ENCODE measurements at regions not wholly inside any gene's neighbourhood (a gene's known extent, or its start where the extent isn't known, plus 50 kb on each side); places are given as distances from the start of the nearest gene placed in this dataset.

GRCh38 chr6:4511641-4512020, 264.6 kb upstream of the CDYL start:
- no peak for TF ChIP-seq CTCF (conservative IDR thresholded peaks at IDR 0.05; ENCODE audit: low read length)
- TF ChIP-seq EZH2phosphoT487 (IDR thresholded peaks at IDR 0.05; ENCODE audit: borderline replicate concordance, low read depth, low read length): no peak
